Osteoblast (primary cell): ENCODE measurements at regions not wholly inside any gene's neighbourhood (a gene's known extent, or its start where the extent isn't known, plus 50 kb on each side); places are given as distances from the start of the nearest gene placed in this dataset.

ENCODE experiments used
- DNase-seq: peaks from one replicate; pipeline ENCODE4 v3.0.0; 2011; ENCODE audit warnings: low spot score, mixed read lengths; ENCODE audit not compliant: insufficient read length; ENCODE audit errors: missing footprints
- H2AFZ ChIP-seq: 2 replicates; pipeline ENCODE4 v1.6.0; 2011; ENCODE audit warnings: mild to moderate bottlenecking, low read length
- H3K27ac ChIP-seq: 2 replicates; pipeline ENCODE4 v1.5.1; 2011; ENCODE audit warnings: mild to moderate bottlenecking, low read depth, low read length, moderate library complexity
- H3K27me3 ChIP-seq: 2 replicates; pipeline ENCODE4 v1.6.0; 2012; ENCODE audit warnings: mild to moderate bottlenecking, control low read depth, inconsistent platforms, low read length, moderate library complexity; ENCODE audit not compliant: insufficient read depth
- H3K36me3 ChIP-seq: 2 replicates; pipeline ENCODE4 v1.5.1; 2011; ENCODE audit warnings: mild to moderate bottlenecking, low read length, control low read depth, moderate library complexity; ENCODE audit not compliant: insufficient read depth
- H3K4me1 ChIP-seq: 2 replicates; pipeline ENCODE4 v1.5.1; 2011; ENCODE audit warnings: mild to moderate bottlenecking, low read length, control low read depth, moderate library complexity; ENCODE audit not compliant: insufficient read depth
- H3K4me2 ChIP-seq: 2 replicates; pipeline ENCODE4 v1.6.0; 2011; ENCODE audit warnings: mild to moderate bottlenecking, low read length; ENCODE audit not compliant: insufficient read depth
- H3K4me3 ChIP-seq: fragments of 200-600 bp; sonication (generic); 3 replicates; pipeline ENCODE4 v1.5.1; 2012; ENCODE audit warnings: mild to moderate bottlenecking, low read length, inconsistent platforms; ENCODE audit not compliant: insufficient read depth
- H3K79me2 ChIP-seq: 2 replicates; pipeline ENCODE4 v1.6.0; 2012; ENCODE audit warnings: mild to moderate bottlenecking, low read length, control low read depth, inconsistent platforms; ENCODE audit not compliant: insufficient read depth
- H3K9me3 ChIP-seq: 2 replicates; pipeline ENCODE4 v1.5.1; 2011; ENCODE audit warnings: low read depth, low read length, control low read depth
- H4K20me1 ChIP-seq: 2 replicates; pipeline ENCODE4 v1.6.0; 2012; ENCODE audit warnings: mild to moderate bottlenecking, low read length, control low read depth; ENCODE audit not compliant: insufficient read depth
- CTCF ChIP-seq: IDR thresholded peaks from 2 replicates; pipeline ENCODE4 v1.5.1; 2011; ENCODE audit warnings: mild to moderate bottlenecking, low read depth, low read length, moderate library complexity; ENCODE audit errors: extremely low read depth

GRCh38 chr18:45383228-45383627, 232.0 kb upstream of the SLC14A2 start:
- Histone ChIP-seq H3K27ac (no peak overlapping the region), H3K9me3 (no peaks in the 10 kb centered on the region), H3K36me3 (no peaks in the 10 kb centered on the region), H4K20me1 (no peaks in the 10 kb centered on the region), H3K4me3 (no peak overlapping the region), H3K79me2 (no peaks in the 10 kb centered on the region), H3K4me1 (no peaks in the 10 kb centered on the region), H3K27me3 (no peaks in the 10 kb centered on the region), H3K4me2 (no peak overlapping the region), H2AFZ (no peak overlapping the region)
- DNase-seq = no peak
- TF ChIP-seq CTCF = no peak

- H3K4me1 ChIP-seq = no peaks in the 10 kb centered on the region
- no peaks in the 10 kb centered on the region for H3K36me3 ChIP-seq
- DNase-seq = peak; percentile 50
- no peak overlapping the region for H3K4me3 ChIP-seq
- no peak overlapping the region for H3K4me2 ChIP-seq
- no peak overlapping the region for H2AFZ ChIP-seq
- H3K27ac ChIP-seq = no peak overlapping the region
- no peaks in the 10 kb centered on the region for H4K20me1 ChIP-seq
- no peaks in the 10 kb centered on the region for H3K79me2 ChIP-seq
- peaks cover 2% of the 10 kb centered on the region for H3K27me3 ChIP-seq
- no peaks in the 10 kb centered on the region for H3K9me3 ChIP-seq
- TF ChIP-seq CTCF = peak; percentile 64
These were observed 230.9 kb upstream of the SLC14A2 start for GRCh38 chr18:45384137-45384961.

- TF ChIP-seq CTCF = no peak
- no peaks in the 10 kb centered on the region for H3K79me2 ChIP-seq
These were observed 230.3 kb upstream of the SLC14A2 start for GRCh38 chr18:45384962-45385315.

GRCh38 chr18:45386041-45386655, 229.1 kb upstream of the SLC14A2 start:
- no peak for DNase-seq
- no peak overlapping the region for H3K27ac ChIP-seq
- no peaks in the 10 kb centered on the region for H3K79me2 ChIP-seq
- peak; percentile 67 for TF ChIP-seq CTCF
- H3K36me3 ChIP-seq = no peaks in the 10 kb centered on the region
- H4K20me1 ChIP-seq = no peaks in the 10 kb centered on the region
- H2AFZ ChIP-seq = no peak overlapping the region
- H3K9me3 ChIP-seq = no peaks in the 10 kb centered on the region
- no peaks in the 10 kb centered on the region for H3K4me1 ChIP-seq
- H3K4me2 ChIP-seq = no peak overlapping the region
- H3K27me3 ChIP-seq = peaks cover 8% of the 10 kb centered on the region
- H3K4me3 ChIP-seq = no peak overlapping the region

More at GRCh38 chr18:45384962-45385315, 230.3 kb upstream of the SLC14A2 start:
- Histone ChIP-seq H3K4me2 (no peak overlapping the region), H3K27me3 (peaks cover 6% of the 10 kb centered on the region), H3K4me1 (no peaks in the 10 kb centered on the region), H3K4me3 (no peak overlapping the region), H3K9me3 (no peaks in the 10 kb centered on the region), H3K36me3 (no peaks in the 10 kb centered on the region), H4K20me1 (no peaks in the 10 kb centered on the region), H2AFZ (no peak overlapping the region), H3K27ac (no peak overlapping the region)
- DNase-seq = no peak
